H9 (cell line): ENCODE measurements at regions not wholly inside any gene's neighbourhood (a gene's known extent, or its start where the extent isn't known, plus 50 kb on each side); places are given as distances from the start of the nearest gene placed in this dataset.
A peak's percentile ranks its signal among the peaks of the same experiment; 100 is the strongest.

Experiments
- DNase-seq: peaks from one replicate; pipeline ENCODE4 v3.0.0-alpha.2; 2017
- H2AFZ ChIP-seq: one replicate; pipeline ENCODE4 v1.6.1; 2013; ENCODE audit warnings: mild to moderate bottlenecking, low read length, control low read depth, moderate library complexity
- H2AK5ac ChIP-seq: 2 replicates; pipeline ENCODE4 v1.6.1; 2013; ENCODE audit warnings: low read length, control low read depth, mixed read lengths; ENCODE audit not compliant: insufficient read length
- H2BK120ac ChIP-seq: one replicate; pipeline ENCODE4 v1.6.1; 2013; ENCODE audit warnings: low read depth, mild to moderate bottlenecking, low read length, control low read depth, inconsistent platforms; ENCODE audit not compliant: poor library complexity, severe bottlenecking
- H2BK12ac ChIP-seq: 2 replicates; pipeline ENCODE4 v1.6.1; 2013; ENCODE audit warnings: low read length, control low read depth, mixed read lengths, low read depth; ENCODE audit not compliant: insufficient read length
- H2BK15ac ChIP-seq: 2 replicates; pipeline ENCODE4 v1.6.1; 2013; ENCODE audit warnings: low read depth, low read length, control low read depth
- H2BK20ac ChIP-seq: one replicate; pipeline ENCODE4 v1.6.1; 2013; ENCODE audit warnings: low read depth, mild to moderate bottlenecking, low read length, control low read depth, inconsistent platforms; ENCODE audit not compliant: poor library complexity, severe bottlenecking
- H2BK5ac ChIP-seq: 2 replicates; pipeline ENCODE4 v1.6.1; 2013; ENCODE audit warnings: low read length, control low read depth, mixed read lengths; ENCODE audit not compliant: insufficient read length
- H3K14ac ChIP-seq: 2 replicates; pipeline ENCODE4 v1.6.1; 2013; ENCODE audit warnings: low read length, control low read depth; ENCODE audit not compliant: insufficient read depth
- H3K18ac ChIP-seq: 2 replicates; pipeline ENCODE4 v1.6.1; 2013; ENCODE audit warnings: low read depth, mild to moderate bottlenecking, mixed read lengths, low read length, control low read depth; ENCODE audit not compliant: insufficient read length
- H3K23ac ChIP-seq: 2 replicates; pipeline ENCODE4 v1.6.1; 2013; ENCODE audit warnings: low read length, control low read depth, mixed read lengths, low read depth; ENCODE audit not compliant: insufficient read length
- H3K23me2 ChIP-seq: 2 replicates; pipeline ENCODE4 v1.6.1; 2013; ENCODE audit warnings: low read depth, mild to moderate bottlenecking, mixed read lengths, low read length, control low read depth; ENCODE audit not compliant: insufficient read length, poor library complexity, severe bottlenecking
- H3K27ac ChIP-seq: 2 replicates; pipeline ENCODE4 v1.5.1; 2013; ENCODE audit warnings: low read length, control low read depth, mixed read lengths, low read depth; ENCODE audit not compliant: insufficient read length
- H3K27me3 ChIP-seq: 2 replicates; pipeline ENCODE4 v1.6.1; 2013; ENCODE audit warnings: low read length, control low read depth, inconsistent platforms; ENCODE audit not compliant: insufficient read depth
- H3K4ac ChIP-seq: 2 replicates; pipeline ENCODE4 v1.6.1; 2013; ENCODE audit warnings: low read depth, mild to moderate bottlenecking, control low read depth, inconsistent platforms, low read length, moderate library complexity
- H3K4me1 ChIP-seq: 2 replicates; pipeline ENCODE4 v1.6.1; 2013; ENCODE audit warnings: low read length, control low read depth, inconsistent platforms; ENCODE audit not compliant: insufficient read depth
- H3K4me2 ChIP-seq: 2 replicates; pipeline ENCODE4 v1.6.1; 2013; ENCODE audit warnings: low read length, control low read depth, mixed read lengths; ENCODE audit not compliant: insufficient read length, insufficient read depth
- H3K56ac ChIP-seq: 2 replicates; pipeline ENCODE4 v1.6.1; 2013; ENCODE audit warnings: low read depth, mild to moderate bottlenecking, mixed read lengths, low read length, control low read depth; ENCODE audit not compliant: insufficient read length
- H3K79me1 ChIP-seq: 2 replicates; pipeline ENCODE4 v1.6.1; 2013; ENCODE audit warnings: low read depth, mild to moderate bottlenecking, moderate library complexity, low read length, control low read depth, inconsistent platforms; ENCODE audit not compliant: insufficient read depth, poor library complexity, severe bottlenecking
- H3K79me2 ChIP-seq: 2 replicates; pipeline ENCODE4 v1.6.1; 2013; ENCODE audit warnings: low read length, control low read depth, inconsistent platforms; ENCODE audit not compliant: insufficient read depth
- H3K9ac ChIP-seq: 2 replicates; pipeline ENCODE4 v1.6.1; 2013; ENCODE audit warnings: low read length, control low read depth, mixed read lengths; ENCODE audit not compliant: insufficient read length; ENCODE audit errors: extremely low read depth
- H3K9me3 ChIP-seq: one replicate; pipeline ENCODE4 v1.6.1; 2013; ENCODE audit warnings: low read depth, low read length, inconsistent platforms; ENCODE audit not compliant: control insufficient read depth
- H3T11ph ChIP-seq: one replicate; pipeline ENCODE4 v1.6.1; 2013; ENCODE audit warnings: mild to moderate bottlenecking, low read length, control low read depth, inconsistent platforms
- H4K20me1 ChIP-seq: one replicate; pipeline ENCODE4 v1.6.1; 2013; ENCODE audit not compliant: control insufficient read depth, insufficient read length, insufficient read depth
- H4K5ac ChIP-seq: 2 replicates; pipeline ENCODE4 v1.6.1; 2013; ENCODE audit warnings: low read depth, mild to moderate bottlenecking, mixed read lengths, low read length, control low read depth; ENCODE audit not compliant: insufficient read length
- H4K8ac ChIP-seq: replicated peaks from 2 replicates; pipeline ENCODE4 v1.6.1; 2013; ENCODE audit warnings: low read length, control low read depth, mixed read lengths, low read depth; ENCODE audit not compliant: insufficient read length
- H4K91ac ChIP-seq: 2 replicates; pipeline ENCODE4 v1.6.1; 2013; ENCODE audit warnings: low read depth, mild to moderate bottlenecking, moderate library complexity, mixed read lengths, low read length, control low read depth; ENCODE audit not compliant: insufficient read length
- H3K27ac Mint-ChIP-seq, 3 experiments: 2 replicates in 2 of 3; 3 replicates in 1 of 3; pipeline ENCODE4 v1.8.0; 2020 to 2021; ENCODE audit warnings: mixed read lengths in 3 of 3, mild to moderate bottlenecking in 1 of 3, moderate library complexity in 1 of 3
- H3K27me3 Mint-ChIP-seq: 2 replicates; pipeline ENCODE4 v1.8.0; 2021; ENCODE audit warnings: low read depth, mild to moderate bottlenecking, moderate library complexity, mixed read lengths
- H3K36me3 Mint-ChIP-seq, 3 experiments: 2 replicates in 2 of 3; 3 replicates in 1 of 3; pipeline ENCODE4 v1.8.0; 2020 to 2021; ENCODE audit warnings: low read depth in 3 of 3, mixed read lengths in 3 of 3; ENCODE audit not compliant: insufficient read depth in 1 of 3
- H3K4me1 Mint-ChIP-seq, 2 experiments: 2 replicates each; pipeline ENCODE4 v1.8.0; 2020; ENCODE audit warnings: mixed read lengths in 2 of 2
- H3K4me3 Mint-ChIP-seq, 2 experiments: 2 replicates in 1 of 2; 3 replicates in 1 of 2; pipeline ENCODE4 v1.8.0; 2020 to 2021; ENCODE audit warnings: mild to moderate bottlenecking in 2 of 2, mixed read lengths in 2 of 2, moderate library complexity in 1 of 2
- H3K9me3 Mint-ChIP-seq, 2 experiments: 2 replicates in 1 of 2; 3 replicates in 1 of 2; pipeline ENCODE4 v1.8.0; 2020; ENCODE audit warnings: mild to moderate bottlenecking in 2 of 2, mixed read lengths in 2 of 2, moderate library complexity in 1 of 2
- CTCF ChIP-seq: fragments of 200-600 bp; sonication (generic); conservative IDR thresholded peaks from 3 replicates; pipeline ENCODE4 v1.8.0; 2021; ENCODE audit warnings: antibody characterized with exemption, mild to moderate bottlenecking
- WGBS: extraction: QIAGEN DNeasy Blood & Tissue Kit; methylation state at CpG from one replicate; pipeline ENCODE4 v1.1.7; 2013; ENCODE audit warnings: missing lambda C conversion rate, low lambda C conversion rate, mixed read lengths; ENCODE audit not compliant: insufficient read length; ENCODE audit errors: extremely low coverage; 5-methylcytosine and 5-hydroxymethylcytosine counted together

- no peaks in the 10 kb centered on the region for H3K27me3 Mint-ChIP-seq
- H3K4ac ChIP-seq: no peak overlapping the region
- no peaks in the 10 kb centered on the region for H3K79me1 ChIP-seq
- no peak overlapping the region for H3K9ac ChIP-seq
- no peak overlapping the region for H2BK20ac ChIP-seq
- peaks cover 0 to 2% (median 0%) of the 10 kb centered on the region in 3 experiments; a peak in 2 of 7 replicates for H3K36me3 Mint-ChIP-seq
- H2AK5ac ChIP-seq: no peak overlapping the region
- no peaks in the 10 kb centered on the region for H3K9me3 Mint-ChIP-seq
- no CpG with 5 or more reads among the region's 3 CpGs for WGBS
- H4K5ac ChIP-seq: no peak overlapping the region
- H2BK15ac ChIP-seq: no peak overlapping the region
- H3K14ac ChIP-seq: no peak overlapping the region
- no peak overlapping the region for H2AFZ ChIP-seq
- H3K4me1 ChIP-seq: 0 out of 2 replicates have a peak, but pooled peaks cover 2% of the 10 kb centered on the region
- H2BK120ac ChIP-seq: no peak overlapping the region
- H3K23ac ChIP-seq: no peak overlapping the region
- H3K18ac ChIP-seq: no peak overlapping the region
- peaks cover 65% of the 10 kb centered on the region in 2 experiments for H3K4me1 Mint-ChIP-seq
- no peak overlapping the region for H3K56ac ChIP-seq
- H3K27me3 ChIP-seq: no peaks in the 10 kb centered on the region
- TF ChIP-seq CTCF: no peak
- no peak overlapping the region for H3K27ac ChIP-seq
- DNase-seq: no peak
- H4K91ac ChIP-seq: no peak overlapping the region
- no peaks in the 10 kb centered on the region for H3K79me2 ChIP-seq
- no peaks in the 10 kb centered on the region for H3K9me3 ChIP-seq
- no peaks in the 10 kb centered on the region for H3K23me2 ChIP-seq
- H3T11ph ChIP-seq: no peak overlapping the region
- no peak overlapping the region for H4K8ac ChIP-seq
- H3K27ac Mint-ChIP-seq: peak overlapping the region in 1 of 3 experiments; percentile 79; a peak in 1 of 7 replicates
- H3K4me3 Mint-ChIP-seq: no peak overlapping the region
- no peak overlapping the region for H2BK12ac ChIP-seq
- H4K20me1 ChIP-seq: no peaks in the 10 kb centered on the region
- H2BK5ac ChIP-seq: no peak overlapping the region
- H3K4me2 ChIP-seq: no peak overlapping the region
Measured at GRCh38 chr13:73698859-73699258, 435.3 kb downstream of the KLF12 start.
